GM06990 (cell line): ENCODE measurements at regions not wholly inside any gene's neighbourhood (a gene's known extent, or its start where the extent isn't known, plus 50 kb on each side); places are given as distances from the start of the nearest gene placed in this dataset.

Experiments
- DNase-seq: peaks from one replicate; pipeline ENCODE4 v3.0.0-alpha.2; 2011; ENCODE audit not compliant: insufficient read length; ENCODE audit errors: extremely low read depth
- H3K27me3 ChIP-seq: replicated peaks from 2 replicates; pipeline ENCODE4 v1.6.0; 2011; ENCODE audit warnings: low read length; ENCODE audit not compliant: control insufficient read depth, insufficient read depth
- H3K36me3 ChIP-seq: 2 replicates; pipeline ENCODE4 v1.5.1; 2011; ENCODE audit warnings: low read length; ENCODE audit not compliant: control insufficient read depth, insufficient read depth
- H3K4me3 ChIP-seq: replicated peaks from 2 replicates; pipeline ENCODE4 v1.5.1; 2011; ENCODE audit warnings: low read depth, mild to moderate bottlenecking, control low read depth, low read length
- CTCF ChIP-seq: IDR thresholded peaks from 2 replicates; pipeline ENCODE4 v1.5.1; 2011; ENCODE audit warnings: low read length, control low read depth, mild to moderate bottlenecking, inconsistent platforms; ENCODE audit not compliant: insufficient read depth, poor library complexity, severe bottlenecking

GRCh38 chr6:51495610-51496396 is 591.6 kb downstream of the PKHD1 start:
- no peak for DNase-seq
- TF ChIP-seq CTCF = no peak
- Histone ChIP-seq H3K4me3 (no peak overlapping the region), H3K36me3 (no peaks in the 10 kb centered on the region), H3K27me3 (no peaks in the 10 kb centered on the region)

GRCh38 chr6:51502996-51503395 is 584.4 kb downstream of the PKHD1 start:
- no peak for TF ChIP-seq CTCF
- no peaks in the 10 kb centered on the region for H3K36me3 ChIP-seq
- no peak for DNase-seq
- no peaks in the 10 kb centered on the region for H3K27me3 ChIP-seq
- no peak overlapping the region for H3K4me3 ChIP-seq

- no peak for TF ChIP-seq CTCF
- DNase-seq = no peak
- Histone ChIP-seq H3K4me3 (no peak overlapping the region), H3K36me3 (no peaks in the 10 kb centered on the region), H3K27me3 (no peaks in the 10 kb centered on the region)
Observed at GRCh38 chr6:51505434-51505833, 582.0 kb downstream of the PKHD1 start.

- Histone ChIP-seq H3K27me3 (no peaks in the 10 kb centered on the region; the same call in 1 of the 2 replicates), H3K36me3 (no peaks in the 10 kb centered on the region), H3K4me3 (no peak overlapping the region)
- TF ChIP-seq CTCF = no peak
- DNase-seq = no peak
Observed at GRCh38 chr6:51509597-51509996, 577.8 kb downstream of the PKHD1 start.

- Histone ChIP-seq H3K36me3 (no peaks in the 10 kb centered on the region), H3K4me3 (no peak overlapping the region), H3K27me3 (no peaks in the 10 kb centered on the region; the same call in 1 of the 2 replicates)
- no peak for DNase-seq
- TF ChIP-seq CTCF = no peak
Observed at GRCh38 chr6:51511081-51511480, 576.3 kb downstream of the PKHD1 start.
